Small intestine (tissue), 7 donors: ENCODE measurements at regions not wholly inside any gene's neighbourhood (a gene's known extent, or its start where the extent isn't known, plus 50 kb on each side); places are given as distances from the start of the nearest gene placed in this dataset.
A peak's percentile ranks its signal among the peaks of the same experiment; 100 is the strongest.
"Not testable (repeated sequence)": the region's sequence is repeated elsewhere in the genome, so short reads cannot be mapped to it uniquely, and the experiment has no call there.

Experiments used
- DNase-seq, 2 donors: peaks; one replicate each; pipeline versions ENCODE4 v3.0.0 to v3.0.0-alpha.2; 2013
- FAIRE-seq: peaks from 2 replicates; lab custom pipeline; 2012; peaks lifted over from hg19 to GRCh38; lab: Jason Lieb, UNC
- H3K27ac ChIP-seq, 3 donors: one replicate each; pipeline ENCODE4 v1.5.1; 2013; ENCODE audit warnings: low read length in 2 of 3, mild to moderate bottlenecking in 2 of 3, control low read depth in 1 of 3, inconsistent platforms in 1 of 3, low read depth in 1 of 3, moderate library complexity in 1 of 3
- H3K27me3 ChIP-seq, 3 donors: one replicate each; pipeline ENCODE4 v1.6.1; 2013; ENCODE audit warnings: low read length in 3 of 3, inconsistent platforms in 1 of 3; ENCODE audit not compliant: control insufficient read depth in 3 of 3, insufficient read depth in 3 of 3
- H3K36me3 ChIP-seq, 3 donors: one replicate each; pipeline ENCODE4 v1.6.1; 2013; ENCODE audit warnings: low read length in 3 of 3, inconsistent platforms in 1 of 3, low read depth in 1 of 3, mild to moderate bottlenecking in 1 of 3, moderate library complexity in 1 of 3; ENCODE audit not compliant: control insufficient read depth in 3 of 3, insufficient read depth in 2 of 3
- H3K4me1 ChIP-seq, 3 donors: one replicate each; pipeline ENCODE4 v1.6.1; 2013; ENCODE audit warnings: low read length in 2 of 3, inconsistent platforms in 1 of 3, low read depth in 1 of 3, mild to moderate bottlenecking in 1 of 3, moderate library complexity in 1 of 3; ENCODE audit not compliant: control insufficient read depth in 3 of 3, insufficient read depth in 2 of 3
- H3K4me3 ChIP-seq, 3 donors: one replicate each; pipeline ENCODE4 v1.5.1; 2013; ENCODE audit warnings: low read length in 3 of 3, control low read depth in 1 of 3, inconsistent platforms in 1 of 3, low read depth in 1 of 3, mild to moderate bottlenecking in 1 of 3, moderate library complexity in 1 of 3
- H3K9me3 ChIP-seq, 2 donors: one replicate each; pipeline ENCODE4 v1.6.1; 2013; ENCODE audit warnings: low read depth in 1 of 2, low read length in 1 of 2; ENCODE audit not compliant: control insufficient read depth in 2 of 2, insufficient read depth in 1 of 2
- WGBS, 3 donors: extraction: QIAGEN DNeasy Blood & Tissue Kit; methylation state at CpG; one replicate each; pipeline ENCODE4 v1.1.7; 2013; 5-methylcytosine and 5-hydroxymethylcytosine counted together
- donor health status: healthy with polysubstance abuse.
- donor health status: control.
- donor health status: control.
- donor health status: Bipolar disorder and iron deficiency.
- donor health status: healthy.

DNA sequence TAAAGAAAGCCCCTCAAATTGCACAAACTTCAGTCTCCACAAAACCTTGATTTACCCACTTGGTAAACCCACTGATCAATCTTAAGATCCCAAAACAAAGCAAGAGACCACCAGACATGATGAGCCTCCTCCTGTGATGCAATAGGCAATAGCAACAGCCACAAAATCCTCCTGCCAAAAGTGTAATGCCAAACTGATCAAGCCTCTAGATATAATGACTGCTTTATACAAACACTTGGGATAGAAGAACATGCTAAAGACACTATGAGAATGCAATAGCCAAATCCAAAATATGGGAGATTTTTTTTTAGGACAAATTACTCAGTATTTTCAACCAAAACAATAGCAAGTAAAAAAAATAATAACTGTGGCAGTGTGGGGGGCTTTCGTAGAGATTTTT, 64.9 kb upstream of the PTGFRN start:
- WGBS, 3 donors: 92 to 100% (median 95%) methylated on average over 1 of the region's 1 CpG
- no peak overlapping the region for H3K4me3 ChIP-seq
- peaks cover 1 to 7% of the 10 kb centered on the region in 2 donors for H3K9me3 ChIP-seq
- H3K27me3 ChIP-seq: no peaks in the 10 kb centered on the region
- DNase-seq (no peak), FAIRE-seq (no peak)
- no peak overlapping the region for H3K27ac ChIP-seq
- H3K4me1 ChIP-seq: no peaks in the 10 kb centered on the region
- H3K36me3 ChIP-seq: no peaks in the 10 kb centered on the region

DNA sequence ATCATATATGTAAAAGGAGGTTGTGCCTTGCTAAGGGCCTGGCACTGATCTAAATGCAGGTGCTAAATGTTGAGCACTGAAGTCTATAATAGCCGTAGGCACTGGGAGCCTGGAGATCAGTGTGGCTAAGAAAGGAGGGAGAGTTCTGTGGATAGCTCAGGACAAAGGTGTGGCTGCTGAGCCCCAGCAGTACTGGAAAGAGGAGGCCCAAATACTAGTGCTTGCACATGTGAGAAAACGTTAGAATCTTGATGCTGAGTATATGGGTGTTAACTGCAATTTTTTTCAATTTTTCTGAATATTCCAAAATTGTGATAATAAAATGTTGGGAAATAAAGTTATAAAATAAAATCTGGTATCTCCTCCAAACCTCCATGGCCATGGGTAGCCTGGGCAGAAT, 62.5 kb upstream of the PTGFRN start:
- no peak for FAIRE-seq
- H3K9me3 ChIP-seq: peaks cover 1 to 7% of the 10 kb centered on the region in 2 donors
- H3K4me1 ChIP-seq: no peaks in the 10 kb centered on the region
- no peaks in the 10 kb centered on the region for H3K27me3 ChIP-seq
- 76 to 83% (median 79%) methylated on average over 2 of the region's 2 CpGs for WGBS, 3 donors
- no peaks in the 10 kb centered on the region for H3K36me3 ChIP-seq
- DNase-seq: no peak
- H3K27ac ChIP-seq: peak overlapping the region in 1 of 3 donors; percentile 48
- no peak overlapping the region for H3K4me3 ChIP-seq

DNA sequence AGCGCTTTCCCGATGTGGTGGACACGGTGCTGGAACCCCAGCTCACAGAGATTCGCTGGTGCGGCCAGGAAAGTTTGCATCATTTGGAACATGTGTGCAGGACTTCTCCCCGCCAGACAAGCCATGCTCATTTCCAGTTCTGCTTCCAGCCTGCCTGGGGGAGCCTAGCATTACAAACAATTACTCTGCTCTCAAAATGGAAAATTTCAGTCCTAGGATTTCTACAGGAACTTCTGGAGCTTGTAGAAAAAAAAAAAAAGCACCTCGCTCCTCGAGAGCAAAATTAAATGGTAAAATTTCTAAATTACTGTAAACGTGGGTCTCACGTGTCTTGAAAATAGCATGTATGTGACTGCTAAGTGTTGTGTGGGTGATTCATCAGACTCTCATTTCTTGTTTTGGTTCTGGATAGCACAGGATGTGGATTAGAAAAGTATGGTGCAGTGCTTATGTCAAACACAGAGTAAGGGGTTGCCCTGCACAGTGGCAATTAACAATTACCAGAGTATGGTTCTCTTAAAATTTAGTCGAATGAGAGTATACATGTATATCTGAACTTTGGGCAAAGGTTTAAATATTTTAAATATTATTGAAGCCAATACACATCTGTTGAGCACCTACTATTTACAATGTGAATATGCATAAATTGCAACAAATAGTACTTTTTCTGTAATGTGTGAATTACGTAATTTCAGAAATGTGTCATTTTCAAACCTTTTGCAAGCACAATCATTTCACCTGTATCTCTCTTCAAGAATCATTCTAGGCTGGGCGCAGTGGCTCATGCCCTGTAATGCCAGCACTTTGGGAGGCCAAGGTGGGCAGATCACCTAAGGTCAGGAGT, 61.8 kb upstream of the PTGFRN start:
- Histone ChIP-seq H3K27ac (peak overlapping the region in 1 of 3 donors; percentile 48), H3K27me3 (no peaks in the 10 kb centered on the region), H3K36me3 (no peaks in the 10 kb centered on the region), H3K9me3 (peaks cover 0 to 2% of the 10 kb centered on the region in 2 donors), H3K4me1 (peaks cover 0 to 2% (median 0%) of the 10 kb centered on the region in 3 donors), H3K4me3 (no peak overlapping the region)
- DNase-seq: no peak
- FAIRE-seq: no peak
- 65 to 83% (median 78%) methylated on average over 13 of the region's 13 CpGs for WGBS, 3 donors

DNA sequence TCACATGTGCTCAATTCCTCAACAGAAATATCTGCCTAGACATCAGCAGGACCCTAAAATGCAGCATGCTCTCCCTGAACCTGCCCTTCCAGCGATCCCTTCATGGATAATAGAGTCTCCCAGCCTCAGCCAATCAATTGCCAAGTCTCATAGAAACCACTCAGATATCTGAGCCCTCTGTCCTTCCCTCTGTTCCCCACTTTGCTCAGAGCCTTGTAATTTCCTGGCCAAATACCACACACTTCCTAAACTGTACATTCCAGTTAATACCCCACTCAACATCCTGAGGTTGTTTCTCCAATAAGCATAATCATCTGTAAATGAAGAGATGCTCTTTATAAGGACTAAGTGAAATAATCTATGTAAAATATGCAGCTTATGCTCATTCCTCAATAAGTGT, 59.3 kb upstream of the PTGFRN start:
- no peak overlapping the region for H3K27ac ChIP-seq
- peaks cover 0 to 26% (median 6%) of the 10 kb centered on the region in 3 donors for H3K4me1 ChIP-seq
- H3K9me3 ChIP-seq: no peaks in the 10 kb centered on the region
- no peak for DNase-seq
- no peak overlapping the region for H3K4me3 ChIP-seq
- no peaks in the 10 kb centered on the region for H3K27me3 ChIP-seq
- WGBS, 3 donors: 93 to 95% (median 94%) methylated on average over 1 of the region's 1 CpG
- no peaks in the 10 kb centered on the region for H3K36me3 ChIP-seq
- FAIRE-seq: no peak

DNA sequence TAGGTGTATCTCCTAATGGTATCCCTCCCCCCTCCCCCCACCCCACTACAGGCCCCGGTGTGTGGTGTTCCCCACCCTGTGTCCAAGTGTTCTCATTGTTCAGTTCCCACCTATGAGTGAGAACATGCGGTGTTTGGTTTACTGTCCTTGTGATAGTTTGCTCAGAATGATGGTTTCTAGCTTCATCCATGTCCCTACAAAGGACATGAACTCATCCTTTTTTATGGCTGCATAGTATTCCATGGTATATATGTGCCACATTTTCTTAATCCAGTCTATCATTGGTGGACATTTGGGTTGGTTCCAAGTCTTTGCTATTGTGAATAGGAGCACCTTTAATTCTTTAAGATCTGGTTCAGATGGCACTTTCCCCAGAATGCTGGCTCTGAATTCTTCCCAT, 58.5 kb upstream of the PTGFRN start:
- 91 to 94% (median 93%) methylated on average over 2 of the region's 2 CpGs for WGBS, 3 donors
- not testable (repeated sequence) for H3K36me3 ChIP-seq, FAIRE-seq

DNA sequence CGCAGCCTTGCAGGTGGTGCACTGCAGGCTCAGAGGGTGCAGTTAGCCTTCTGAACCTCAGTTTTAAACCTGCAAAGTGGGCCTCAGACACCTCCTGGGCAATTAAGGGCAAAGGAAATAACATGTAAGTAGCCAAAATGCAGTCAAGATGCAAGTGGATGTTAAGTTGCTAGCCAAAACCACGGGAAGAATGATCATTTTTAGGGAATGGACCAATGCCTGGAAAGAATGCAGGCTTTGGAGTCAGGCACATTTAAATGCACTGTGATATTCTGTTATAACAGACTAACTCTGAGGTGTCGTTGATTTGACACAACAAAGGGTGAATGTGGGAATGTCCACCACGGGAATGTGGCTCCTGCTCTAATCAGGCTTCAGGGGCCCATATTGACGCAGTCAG, 57.9 kb upstream of the PTGFRN start:
- Histone ChIP-seq H3K27me3 (no peaks in the 10 kb centered on the region), H3K4me3 (no peak overlapping the region), H3K36me3 (no peaks in the 10 kb centered on the region), H3K9me3 (no peaks in the 10 kb centered on the region), H3K4me1 (peaks cover 0 to 31% (median 6%) of the 10 kb centered on the region in 3 donors), H3K27ac (no peak overlapping the region)
- FAIRE-seq (no peak), DNase-seq (no peak)
- WGBS, 3 donors: 88 to 90% (median 88%) methylated on average over 5 of the region's 5 CpGs

More for the DNA sequence above, 58.5 kb upstream of the PTGFRN start:
- not testable (repeated sequence) for H3K27me3 ChIP-seq, H3K27ac ChIP-seq, DNase-seq, H3K4me3 ChIP-seq, H3K9me3 ChIP-seq
- peaks cover 0 to 31% (median 6%) of the 10 kb centered on the region in 3 donors for H3K4me1 ChIP-seq

DNA sequence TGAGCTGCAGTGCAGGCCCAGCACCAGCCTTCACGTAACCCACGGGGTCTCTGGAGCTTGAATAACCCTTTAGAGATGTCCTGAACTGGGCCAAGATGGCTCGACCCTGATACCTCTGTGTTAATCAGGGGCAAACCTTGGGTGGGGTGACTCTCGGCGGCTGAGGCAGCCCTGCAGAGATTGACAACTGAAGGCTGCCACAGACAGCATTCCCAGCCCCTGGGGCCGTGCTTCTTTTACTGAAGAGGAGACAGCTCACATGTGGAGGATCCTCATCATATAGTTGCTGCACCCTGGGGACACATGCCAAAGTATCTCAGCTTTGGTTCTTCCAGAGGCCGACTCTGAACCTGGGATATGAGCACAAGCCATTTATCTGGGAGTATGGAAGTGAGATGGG, 57.3 kb upstream of the PTGFRN start:
- Histone ChIP-seq H3K36me3 (no peaks in the 10 kb centered on the region), H3K4me3 (no peak overlapping the region), H3K9me3 (no peaks in the 10 kb centered on the region), H3K27me3 (no peaks in the 10 kb centered on the region), H3K4me1 (peaks cover 0 to 31% (median 6%) of the 10 kb centered on the region in 3 donors), H3K27ac (no peak overlapping the region)
- 82 to 89% (median 86%) methylated on average over 7 of the region's 7 CpGs for WGBS, 3 donors
- FAIRE-seq (no peak), DNase-seq (no peak)

DNA sequence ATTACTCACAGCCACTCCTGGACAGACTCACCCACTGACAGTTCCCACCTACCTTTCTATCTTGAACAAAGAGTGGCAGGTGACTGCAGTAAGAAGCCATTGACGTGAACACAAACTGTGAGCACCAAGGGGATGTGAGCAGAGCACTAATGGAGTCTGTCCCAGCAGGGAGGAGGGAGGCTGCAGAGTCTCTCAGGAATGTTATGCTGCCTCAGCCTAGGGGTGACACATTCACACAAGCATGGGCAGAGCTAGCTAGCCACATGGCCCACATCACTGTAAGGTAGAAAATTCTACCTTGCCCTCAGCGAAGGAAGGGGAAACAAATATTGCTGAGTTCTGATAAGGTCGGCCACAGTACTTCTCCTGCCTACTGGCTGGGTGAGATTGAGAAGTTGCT, 56.8 kb upstream of the PTGFRN start:
- DNase-seq (no peak), FAIRE-seq (no peak)
- H3K9me3 ChIP-seq: no peaks in the 10 kb centered on the region
- H3K27me3 ChIP-seq: no peaks in the 10 kb centered on the region
- no peak overlapping the region for H3K4me3 ChIP-seq
- H3K27ac ChIP-seq: no peak overlapping the region
- H3K4me1 ChIP-seq: peaks cover 0 to 31% (median 6%) of the 10 kb centered on the region in 3 donors
- H3K36me3 ChIP-seq: no peaks in the 10 kb centered on the region
- 48 to 66% (median 55%) methylated on average over 3 of the region's 3 CpGs for WGBS, 3 donors
